Activated CD8-positive, alpha-beta memory T cell treated with anti-CD3 and anti-CD28 coated beads for 48 hours (primary cell): ENCODE measurements at regions not wholly inside any gene's neighbourhood (a gene's known extent, or its start where the extent isn't known, plus 50 kb on each side); places are given as distances from the start of the nearest gene placed in this dataset.
"Not testable (repeated sequence)": the region's sequence is repeated elsewhere in the genome, so short reads cannot be mapped to it uniquely, and the experiment has no call there.

Source experiments
- DNase-seq, 3 experiments: peaks; one replicate each; pipeline ENCODE4 v3.0.0-alpha.2; 2020; ENCODE audit warnings: low read depth in 2 of 3, low spot score in 2 of 3

DNA sequence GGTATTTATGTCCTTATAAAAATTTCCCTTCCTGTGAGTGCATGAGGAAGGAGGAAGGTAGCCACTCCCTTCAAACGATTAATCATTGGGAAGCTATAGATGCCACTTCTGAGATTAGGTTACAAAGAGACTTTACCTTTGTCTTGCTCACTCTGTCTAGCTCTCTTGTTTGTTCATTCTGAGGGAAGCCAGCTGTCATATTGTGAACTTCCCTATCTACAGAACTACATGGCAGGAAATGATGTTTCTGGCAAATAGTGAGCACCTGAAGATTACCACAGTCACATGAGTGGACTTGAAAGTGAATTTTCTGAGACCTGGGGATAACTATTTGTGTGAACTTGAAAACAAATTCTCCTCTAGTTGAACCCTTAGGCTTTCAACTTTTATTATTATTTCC is 776.8 kb downstream of the CCDC85A start:
- DNase-seq = no peak

DNA sequence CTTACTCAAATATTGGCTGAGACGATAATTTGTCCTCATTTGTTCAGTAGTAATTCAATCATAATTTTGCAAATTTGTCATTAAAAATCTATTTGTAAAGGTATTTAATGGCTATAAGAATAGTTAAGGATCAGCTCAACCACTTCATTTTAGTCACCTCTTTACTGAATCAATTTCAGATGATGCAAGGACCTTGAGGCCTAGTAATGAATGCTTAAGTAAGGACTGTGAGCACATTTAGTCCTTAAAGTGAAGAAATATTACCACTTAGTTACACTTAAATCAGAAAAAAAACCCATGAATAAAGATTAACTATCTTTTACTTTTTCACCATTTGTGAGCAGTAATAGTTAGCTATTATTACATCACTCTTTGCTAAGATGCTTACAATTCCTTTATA is 778.9 kb downstream of the CCDC85A start:
- no peak for DNase-seq

DNA sequence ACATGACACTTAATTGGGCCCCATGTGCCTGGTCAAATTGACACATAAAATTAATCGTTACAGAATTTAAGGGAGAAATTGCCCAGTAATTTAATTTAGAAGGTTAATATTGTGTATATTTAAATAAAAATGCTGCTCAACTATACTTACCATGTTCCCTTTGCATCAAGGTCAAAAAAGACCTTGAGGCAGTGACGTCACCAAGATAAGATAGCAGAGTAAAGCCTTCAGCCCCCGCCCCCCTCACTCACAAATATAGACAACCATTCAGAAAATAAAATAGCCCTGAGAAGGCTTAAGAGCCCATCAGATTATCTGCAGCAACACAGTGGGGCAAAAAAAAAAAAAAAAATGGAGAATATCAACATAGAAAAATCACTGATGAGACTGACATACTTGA is 785.7 kb downstream of the CCDC85A start:
- no peak for DNase-seq

DNA sequence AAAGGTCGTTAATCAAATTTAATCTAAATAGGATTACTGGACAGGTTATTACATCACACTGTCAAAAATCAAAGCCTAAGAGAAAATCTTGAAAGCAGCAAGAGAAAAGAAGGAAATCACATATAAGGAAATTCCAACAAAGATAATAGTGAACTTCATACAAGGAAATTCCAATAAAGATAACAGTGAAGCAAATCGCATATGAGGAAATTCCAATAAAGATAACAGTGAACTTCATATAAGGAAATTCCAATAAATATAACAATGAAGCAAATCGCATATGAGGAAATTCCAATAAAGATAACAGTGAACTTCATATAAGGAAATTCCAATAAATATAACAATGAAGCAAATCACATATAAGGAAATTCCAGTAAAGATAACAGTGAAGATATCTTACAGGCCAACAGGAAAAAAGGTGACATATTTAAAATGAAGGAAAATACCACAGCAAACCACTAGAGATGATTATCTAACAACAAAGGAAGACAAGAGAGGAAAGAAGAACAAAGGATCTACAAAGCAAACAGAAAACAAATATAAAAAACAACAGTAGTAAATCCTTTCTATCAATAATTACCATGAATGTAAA is 787.7 kb downstream of the CCDC85A start:
- no peak for DNase-seq

DNA sequence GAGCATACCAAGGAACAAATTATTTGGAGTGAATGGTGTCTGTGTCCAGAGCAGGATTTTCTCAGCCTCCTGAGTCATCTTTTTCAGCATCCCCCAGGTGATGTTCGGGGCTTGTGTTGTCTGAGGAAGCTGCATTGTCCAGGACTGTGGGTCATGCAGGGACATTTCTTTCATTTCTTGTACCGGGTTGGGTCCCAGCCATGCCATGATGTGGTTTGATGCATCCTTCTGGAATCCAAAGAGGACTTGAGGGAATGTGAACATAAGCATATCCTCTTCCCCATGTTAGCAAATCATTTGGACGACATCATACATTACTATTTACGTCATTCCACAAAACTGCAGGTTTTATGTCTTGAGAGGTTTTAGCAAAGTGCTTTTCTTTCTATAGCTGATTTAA is 797.8 kb downstream of the CCDC85A start:
- DNase-seq = no peak

- no peak for DNase-seq
These were observed 801.8 kb downstream of the CCDC85A start for GRCh38 chr2:56985609-56986008.

DNA sequence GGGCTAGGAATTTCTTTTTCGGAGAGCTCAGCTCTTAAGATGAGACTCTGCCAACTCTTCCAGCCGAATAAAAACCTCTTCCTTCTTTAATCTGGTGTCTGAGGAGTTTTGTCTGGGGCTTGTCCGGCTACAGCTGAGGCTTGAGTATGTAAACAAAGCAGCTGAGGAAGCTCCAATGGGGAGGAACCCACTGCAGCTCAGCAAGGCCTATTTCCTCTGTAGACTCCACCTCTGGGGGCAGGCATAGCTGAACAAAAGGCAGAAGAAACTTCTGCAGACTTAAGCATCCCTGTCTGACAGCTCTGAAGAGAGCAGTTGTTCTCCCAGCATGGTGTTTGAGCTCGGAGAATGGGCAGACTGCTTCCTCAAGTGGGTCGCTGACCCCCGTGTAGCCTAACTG is 838.7 kb downstream of the CCDC85A start:
- DNase-seq = no peak

DNA sequence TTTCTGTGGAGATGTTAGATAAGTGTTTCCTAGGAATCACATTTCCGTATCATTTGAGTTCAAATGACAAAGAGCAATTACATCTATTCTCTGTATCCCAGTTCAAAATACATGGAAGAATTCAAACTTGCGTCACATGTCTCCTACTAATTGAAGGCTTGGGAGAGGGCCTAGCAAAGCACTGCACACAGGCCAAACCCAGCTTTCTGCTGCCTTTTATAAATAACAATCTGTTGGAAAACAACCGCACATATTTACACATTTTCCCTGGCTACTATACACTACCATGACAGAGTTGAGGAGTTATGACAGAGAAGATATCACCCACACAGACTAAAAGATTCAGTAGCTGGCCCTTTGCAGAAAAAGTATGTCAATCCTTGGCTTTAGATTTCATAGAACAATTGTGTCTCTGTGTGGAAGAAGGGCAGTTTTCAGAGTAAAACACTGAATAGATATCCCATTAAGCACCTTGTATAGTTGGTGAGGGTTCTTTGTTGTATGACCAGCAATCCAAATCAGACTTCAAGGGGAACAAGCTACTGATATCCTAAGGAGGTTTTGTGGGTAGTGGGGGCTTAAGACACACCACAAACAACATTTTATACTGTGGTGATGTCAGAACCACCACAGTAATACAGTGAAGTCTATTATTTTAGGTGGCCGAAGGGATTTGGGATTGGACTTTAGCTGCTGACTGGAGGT is 861.3 kb downstream of the CCDC85A start:
- no peak for DNase-seq

GRCh38 chr2:57049273-57049672 is 865.5 kb downstream of the CCDC85A start:
- no peak for DNase-seq

- DNase-seq = no peak
These were observed 866.2 kb downstream of the CCDC85A start for GRCh38 chr2:57050007-57050406.

- DNase-seq = not testable (repeated sequence)
These were observed 882.5 kb downstream of the CCDC85A start for GRCh38 chr2:57066301-57066700.

GRCh38 chr2:57075226-57075625 is 891.4 kb downstream of the CCDC85A start:
- no peak for DNase-seq

GRCh38 chr2:57080035-57080434 is 896.2 kb downstream of the CCDC85A start:
- no peak for DNase-seq

GRCh38 chr2:57084697-57085281 is 901.0 kb downstream of the CCDC85A start:
- no peak for DNase-seq

- DNase-seq = no peak
These were observed 909.2 kb downstream of the CCDC85A start for GRCh38 chr2:57093020-57093419.

- DNase-seq = no peak
These were observed 914.1 kb downstream of the CCDC85A start for GRCh38 chr2:57097855-57098254.

- DNase-seq = no peak
These were observed 916.6 kb downstream of the CCDC85A start for GRCh38 chr2:57100436-57100835.

DNA sequence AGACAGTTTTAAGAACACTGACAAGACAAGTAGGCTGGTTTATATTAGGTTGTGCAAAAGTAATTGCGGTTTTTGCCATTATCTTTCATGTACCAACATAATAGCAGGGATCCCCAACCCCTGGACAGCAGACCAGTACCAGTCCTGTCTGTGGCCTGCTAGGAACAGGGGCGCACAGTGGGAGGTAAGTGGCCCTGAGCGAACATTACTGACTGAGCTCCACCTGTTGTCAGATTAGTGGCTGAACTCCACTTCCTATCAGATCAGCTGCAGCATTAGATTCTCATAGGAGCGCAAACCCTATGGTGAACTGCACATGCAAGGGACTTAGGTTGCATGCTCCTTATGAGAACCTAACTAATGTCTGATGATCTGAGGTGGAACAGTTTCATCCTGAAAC is 921.9 kb downstream of the CCDC85A start:
- no peak for DNase-seq

- DNase-seq = no peak
These were observed 923.6 kb downstream of the CCDC85A start for GRCh38 chr2:57107353-57107752.

DNA sequence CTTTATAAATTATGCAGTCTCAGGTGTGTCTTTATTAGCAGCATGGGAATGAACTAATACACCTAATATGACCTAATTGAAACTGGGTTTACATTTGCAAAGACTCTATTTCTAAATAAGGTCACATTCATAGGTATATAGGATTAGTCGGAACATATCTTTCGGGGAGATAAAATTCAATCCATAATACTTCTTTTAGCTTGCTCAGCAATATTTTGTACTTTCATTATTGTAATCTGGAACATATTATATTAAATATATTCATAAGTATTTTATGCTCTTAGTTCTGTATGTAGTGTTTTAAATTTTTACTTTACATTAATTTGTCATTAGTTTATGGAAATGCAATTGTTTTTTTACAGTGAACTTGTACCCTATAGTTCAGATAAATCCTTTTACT is 927.7 kb downstream of the CCDC85A start:
- DNase-seq = no peak

DNA sequence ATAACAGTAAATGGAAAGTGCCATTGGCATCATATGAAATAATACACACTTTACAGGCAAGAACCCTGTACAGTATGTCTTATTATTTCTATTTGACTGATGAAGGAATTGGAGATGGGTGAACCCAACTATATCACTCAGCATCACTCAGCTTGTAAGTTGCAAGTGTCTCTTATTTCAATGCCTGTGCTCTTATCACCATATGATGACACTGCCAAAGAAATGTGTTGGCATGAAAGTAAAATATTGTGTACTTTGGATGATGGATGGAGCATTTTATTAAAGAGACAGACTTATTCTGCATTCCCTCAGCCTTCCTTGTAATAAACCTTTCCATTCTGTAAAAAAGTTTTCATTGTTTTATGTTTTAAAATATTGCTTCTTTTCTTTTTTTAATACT is 927.5 kb upstream of the VRK2 start:
- no peak for DNase-seq

DNA sequence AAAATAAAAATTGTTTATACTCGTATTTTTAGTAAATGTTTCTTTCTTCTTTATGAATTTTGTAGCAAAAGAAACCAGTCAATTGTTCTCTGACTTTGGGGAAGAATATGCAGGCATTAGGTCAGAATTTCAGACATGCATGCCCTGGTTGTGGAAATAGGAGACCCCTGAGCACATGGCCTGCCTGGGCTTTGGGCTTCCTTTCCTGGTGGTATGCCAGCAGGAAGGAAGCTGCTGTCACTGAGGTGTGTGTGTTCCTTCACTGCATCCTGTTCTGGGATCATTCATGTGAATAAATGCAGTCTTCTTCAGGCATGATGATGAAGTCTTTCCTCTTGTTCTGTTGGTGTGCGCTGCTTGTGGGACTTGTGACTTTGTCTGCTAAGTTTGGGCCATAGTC is 920.2 kb upstream of the VRK2 start:
- DNase-seq = no peak

- DNase-seq = no peak
These were observed 907.4 kb upstream of the VRK2 start for GRCh38 chr2:57139179-57139578.
